GM18511 (cell line): ENCODE measurements at regions not wholly inside any gene's neighbourhood (a gene's known extent, or its start where the extent isn't known, plus 50 kb on each side); places are given as distances from the start of the nearest gene placed in this dataset.
"Not testable (repeated sequence)": the region's sequence is repeated elsewhere in the genome, so short reads cannot be mapped to it uniquely, and the experiment has no call there.

ENCODE experiments used
- ATAC-seq: cut with Tn5 transposase; IDR thresholded peaks from one replicate; pipeline ENCODE4 v1.9.1; 2021; ENCODE audit warnings: mild to moderate bottlenecking, moderate library complexity; ENCODE audit not compliant: unreplicated experiment

DNA sequence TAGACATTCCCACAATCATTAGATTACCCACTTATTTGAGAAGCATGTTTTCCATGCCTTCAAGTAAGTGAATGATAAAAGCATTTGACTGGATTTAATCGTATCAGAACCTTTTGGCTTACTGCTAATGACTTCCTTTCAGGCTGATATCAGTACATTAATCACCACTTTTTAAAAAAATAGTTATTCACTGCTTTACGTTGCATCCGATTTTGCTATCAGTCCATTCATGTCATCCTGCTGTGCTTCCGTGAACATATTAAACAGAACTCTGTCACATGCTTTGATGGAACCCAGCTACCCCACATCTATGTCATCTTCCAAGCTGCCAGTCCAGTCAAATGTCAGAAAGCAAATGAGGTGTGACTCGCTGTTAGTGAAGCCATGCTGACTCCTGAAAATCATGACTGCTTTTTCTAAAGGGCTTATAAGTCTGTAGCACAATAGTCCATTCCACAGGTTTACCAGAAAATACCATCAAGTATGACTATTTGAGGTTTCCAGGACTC is 440.9 kb downstream of the IRS2 start:
- ATAC-seq: no peak

DNA sequence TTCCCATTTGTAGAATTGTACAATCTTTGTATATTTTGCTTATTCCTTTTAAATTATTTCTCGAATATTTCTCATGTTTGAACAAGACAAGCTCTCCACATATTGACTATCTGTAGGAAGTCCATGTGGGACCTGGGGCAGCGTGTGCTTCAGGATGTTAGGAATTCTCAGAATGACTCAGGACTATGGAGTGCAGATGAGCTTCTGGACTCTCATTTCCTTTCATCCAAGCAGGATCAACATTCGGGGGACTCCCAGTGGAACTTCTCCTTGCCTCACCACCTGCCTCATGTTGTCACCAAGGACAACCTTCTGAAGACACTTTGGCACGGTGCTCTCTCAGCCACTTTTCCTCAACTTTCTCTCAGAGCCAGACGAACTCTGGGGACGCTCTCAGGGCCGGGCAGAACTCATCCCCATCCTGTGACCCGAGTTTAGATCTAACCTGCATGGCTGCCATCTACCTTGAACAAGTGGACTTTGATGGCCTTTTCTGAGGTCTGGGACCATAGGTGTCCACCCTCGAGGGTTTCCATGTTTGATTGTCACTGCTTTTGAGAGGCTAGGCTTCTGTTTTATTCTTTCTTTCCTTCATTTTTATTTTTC is 441.7 kb downstream of the IRS2 start:
- no peak for ATAC-seq

DNA sequence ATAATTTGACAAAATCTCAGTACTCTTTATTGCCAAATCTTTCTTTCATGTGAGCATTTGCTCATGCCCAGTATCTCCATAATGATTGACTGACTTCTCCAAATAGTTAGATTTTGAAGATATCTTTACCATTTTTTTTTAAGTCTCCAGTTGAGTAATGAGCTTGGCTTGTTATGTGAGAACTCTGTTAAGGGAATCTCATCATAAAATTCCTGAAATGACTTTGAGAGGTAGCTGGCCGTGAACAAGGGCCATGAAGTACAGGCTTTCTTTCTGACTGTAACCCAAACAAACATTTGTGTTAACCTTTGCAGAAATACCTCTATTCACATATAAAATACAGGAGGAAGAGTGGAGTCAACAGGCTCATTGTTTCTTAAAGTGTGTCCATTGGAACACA is 449.7 kb downstream of the IRS2 start:
- ATAC-seq: no peak

DNA sequence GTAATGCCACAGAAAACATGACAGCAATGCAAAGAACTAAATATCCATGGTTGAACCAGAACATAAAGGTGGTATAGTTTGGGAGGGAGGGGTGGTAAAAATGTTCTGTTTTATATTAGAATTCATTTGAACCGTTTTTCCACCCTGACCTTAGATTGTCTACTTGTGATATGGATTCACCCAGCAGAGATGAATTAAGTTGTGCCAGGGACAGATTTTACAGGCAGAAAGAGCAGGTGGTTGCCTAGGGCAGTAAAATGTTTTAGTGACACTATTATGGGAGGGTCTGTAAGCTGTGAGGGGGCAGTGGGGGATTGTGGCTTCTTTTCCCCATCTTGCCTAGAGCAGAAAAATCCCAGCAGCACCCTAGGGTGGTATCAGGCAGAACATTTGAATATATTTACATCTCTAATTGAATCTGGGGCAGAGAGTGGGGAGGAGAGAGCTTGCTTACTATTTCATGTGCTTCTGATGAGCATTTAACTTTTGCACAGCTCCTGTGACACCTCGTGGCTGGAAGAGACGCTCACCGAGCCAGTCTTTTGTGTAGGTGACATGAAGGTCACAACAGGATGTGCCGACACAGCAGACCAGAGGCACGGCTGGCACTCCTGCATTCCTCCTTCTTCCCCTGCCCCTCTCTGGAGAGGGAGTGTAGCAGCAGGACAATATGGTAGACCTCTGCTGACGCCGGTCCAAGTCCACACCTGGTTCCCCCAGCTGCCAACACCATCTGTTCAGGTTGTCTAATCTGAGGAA is 452.3 kb downstream of the IRS2 start:
- no peak for ATAC-seq

DNA sequence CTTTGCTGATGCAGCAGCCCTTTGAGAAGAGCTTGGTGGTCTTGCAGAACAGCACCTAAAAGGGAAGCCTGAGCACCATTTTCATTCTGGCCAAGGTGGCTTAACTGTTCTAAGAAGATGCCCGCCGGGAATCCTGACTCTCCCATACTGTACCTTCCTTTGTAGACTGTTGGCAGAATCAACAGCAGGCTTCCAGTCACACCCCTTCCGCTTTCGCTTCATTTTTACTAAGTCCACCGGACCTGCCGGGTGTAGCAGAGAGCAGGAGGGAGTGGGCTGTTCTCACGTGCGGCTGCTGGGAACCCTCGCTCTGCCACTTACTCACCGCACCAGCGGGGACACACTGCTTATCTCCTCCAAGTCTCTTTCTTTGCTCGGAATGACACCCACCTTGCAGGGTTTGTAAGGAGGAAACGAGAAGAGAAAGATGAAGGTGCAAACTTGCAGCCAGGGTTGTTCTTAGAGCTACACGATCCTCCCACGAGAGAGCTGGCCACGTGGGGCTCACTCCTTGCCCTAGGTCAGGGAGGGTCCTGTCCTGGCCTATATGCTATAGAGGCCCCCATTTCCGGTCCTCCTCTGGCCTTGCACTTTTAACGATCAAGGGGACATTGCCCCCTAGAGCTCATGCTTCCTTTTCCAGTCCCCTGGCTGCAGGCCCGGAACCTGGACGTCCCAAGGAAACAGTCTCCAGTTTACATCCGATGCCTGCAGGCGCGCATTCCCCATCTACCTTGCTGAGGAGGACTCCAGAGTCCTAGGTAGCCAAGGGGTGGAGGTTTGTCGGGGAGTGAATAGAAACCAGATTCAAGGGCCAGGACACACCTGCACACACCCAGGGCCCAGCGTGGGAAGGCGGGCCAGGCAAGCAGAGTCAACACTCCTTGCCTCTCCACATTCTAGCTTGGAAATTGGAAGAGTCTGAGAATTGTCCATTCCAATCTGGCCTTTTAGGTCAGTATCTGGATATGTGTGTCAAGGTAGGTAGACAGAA is 453.6 kb downstream of the IRS2 start:
- no peak for ATAC-seq

DNA sequence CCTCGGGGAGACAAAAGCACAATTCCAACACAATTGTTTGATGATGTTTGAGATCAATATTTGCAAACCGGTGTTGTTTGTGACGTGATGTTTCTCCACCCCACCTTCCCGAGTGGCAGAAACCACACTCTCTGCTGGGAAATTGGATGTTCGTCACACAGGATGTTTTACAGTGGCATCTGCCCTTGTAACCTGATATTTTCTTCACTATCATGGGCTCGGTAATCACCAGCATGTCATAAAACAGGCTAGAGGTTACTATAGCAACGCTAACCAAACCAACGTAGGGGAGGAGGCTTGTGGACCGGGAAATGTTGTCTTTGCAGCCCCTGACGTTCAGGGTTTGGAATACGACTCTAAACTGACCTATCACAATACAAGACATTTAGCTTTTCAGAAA is 454.5 kb downstream of the IRS2 start:
- no peak for ATAC-seq

DNA sequence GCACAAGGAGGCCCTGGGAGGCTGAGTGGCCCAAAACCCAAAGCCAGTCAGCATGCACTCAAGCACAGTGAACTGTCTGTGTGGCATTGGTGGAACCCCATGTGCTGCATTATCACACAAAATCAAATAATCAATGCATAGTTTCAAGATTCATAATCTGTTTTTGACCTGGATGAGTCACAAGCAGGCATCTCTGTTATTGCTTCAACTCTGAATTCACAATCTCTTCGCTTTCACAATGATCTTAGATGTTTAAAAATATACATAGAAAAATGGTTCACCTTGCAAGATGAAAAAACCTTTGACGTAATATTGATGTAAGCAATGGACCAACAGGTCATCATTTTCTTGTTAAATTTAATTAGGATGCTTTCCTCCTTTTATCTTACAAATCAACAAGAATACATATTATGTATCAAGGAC is 455.4 kb downstream of the IRS2 start:
- ATAC-seq: no peak

DNA sequence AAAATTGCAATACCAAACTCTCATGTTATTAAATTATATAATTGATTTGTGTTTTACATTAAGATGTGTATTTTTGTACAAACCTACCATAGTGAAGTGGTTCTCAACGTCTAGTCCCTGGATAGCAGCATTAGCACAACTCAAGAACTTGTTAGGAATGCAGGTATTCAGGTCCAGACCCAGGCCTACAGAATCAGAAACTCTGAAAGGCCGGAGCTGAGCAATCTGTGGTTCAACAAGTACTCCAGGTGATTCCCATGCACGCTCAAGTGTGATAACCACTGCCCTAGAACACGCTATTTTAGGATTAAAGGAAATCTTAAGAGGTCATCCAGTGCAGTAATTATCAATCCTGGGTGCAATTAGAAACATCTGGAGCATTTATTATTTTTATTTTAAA is 456.3 kb downstream of the IRS2 start:
- no peak for ATAC-seq

DNA sequence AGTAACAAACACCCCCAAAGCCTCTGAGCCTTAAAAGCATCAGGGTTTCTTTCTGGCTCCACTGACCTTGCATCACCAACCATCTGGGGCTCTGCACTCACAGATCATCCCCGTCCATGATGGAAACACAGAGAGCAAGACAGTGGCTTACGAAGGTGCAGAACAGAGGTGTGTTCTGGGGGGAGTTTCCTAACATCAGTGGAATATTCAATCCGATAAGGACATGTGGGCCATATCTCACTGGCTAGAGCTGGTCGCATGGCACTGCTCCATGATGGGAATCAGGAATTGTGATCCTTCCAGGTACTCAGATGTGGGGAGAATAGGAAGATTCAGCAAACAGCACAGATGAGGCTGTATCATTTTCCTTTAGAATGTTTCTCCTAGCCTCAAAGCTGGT is 457.2 kb downstream of the IRS2 start:
- ATAC-seq: no peak

DNA sequence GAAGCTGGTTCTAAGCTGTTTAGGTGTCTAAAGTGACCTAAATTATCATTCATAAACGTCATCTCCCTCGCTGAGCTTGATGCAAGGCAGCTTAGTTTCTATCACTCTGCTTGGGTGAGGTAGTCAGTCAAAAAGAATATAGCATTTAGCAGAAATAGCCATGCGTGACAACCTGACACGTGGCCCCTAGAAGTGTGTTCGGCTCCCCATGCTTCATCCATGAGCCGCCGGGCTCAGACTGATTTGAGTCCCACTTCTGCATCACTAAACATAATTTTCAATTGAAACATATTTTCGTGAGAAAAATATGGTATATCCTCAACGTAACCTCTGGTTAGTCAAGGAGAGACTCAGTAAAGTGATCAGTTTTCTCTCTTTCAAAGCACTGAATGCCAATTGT is 459.8 kb downstream of the IRS2 start:
- ATAC-seq: no peak

DNA sequence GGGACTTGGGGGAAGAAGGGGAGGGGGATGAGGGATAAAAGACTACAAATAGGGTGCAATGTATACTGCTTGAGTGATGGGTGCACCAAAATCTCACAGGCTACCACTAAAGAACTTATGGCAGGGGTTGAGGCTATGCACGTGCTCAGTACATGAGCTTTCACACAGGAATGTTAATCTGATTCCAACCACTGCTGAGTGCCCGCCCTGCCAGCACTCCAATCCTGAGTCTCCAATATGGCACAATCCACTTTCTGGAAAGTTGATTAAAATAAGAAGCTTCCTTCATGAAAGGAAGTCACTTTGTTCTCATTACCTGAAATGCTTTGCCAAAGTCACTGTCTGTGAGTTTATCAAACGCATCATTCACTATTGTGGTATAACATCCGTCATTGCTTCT is 463.0 kb downstream of the IRS2 start:
- no peak for ATAC-seq

DNA sequence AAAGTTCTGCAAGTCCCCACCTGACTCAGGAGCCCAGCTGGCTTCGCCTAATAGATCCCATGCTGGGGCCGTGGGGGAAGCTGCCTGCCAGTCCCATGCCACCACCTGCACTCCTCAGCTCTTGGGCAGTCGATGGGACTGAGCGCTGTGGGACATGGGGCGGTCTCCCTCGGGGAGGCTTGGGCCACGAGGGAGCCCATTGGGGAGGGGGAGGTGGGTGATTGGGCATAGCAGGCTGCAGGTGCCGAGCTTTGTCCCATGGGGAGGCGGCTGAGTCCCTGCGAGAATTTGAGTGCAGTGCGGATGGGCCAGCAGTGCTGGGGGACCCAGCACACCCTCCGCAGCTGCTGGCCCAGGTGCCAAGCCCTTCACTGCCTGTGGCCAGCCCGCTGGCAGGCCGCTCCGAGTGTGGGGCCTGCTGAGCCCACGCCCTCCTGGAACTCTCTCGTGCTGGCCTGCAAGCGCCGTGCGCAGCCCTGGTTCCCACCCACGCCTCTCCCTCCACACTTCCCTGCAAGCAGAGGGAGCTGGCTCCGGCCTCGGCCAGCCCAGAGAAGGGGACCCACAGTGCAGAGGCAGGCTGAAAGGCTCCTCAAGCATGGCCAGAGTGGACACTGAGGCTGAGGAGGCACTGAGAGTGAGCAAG is 467.3 kb downstream of the IRS2 start:
- no peak for ATAC-seq

DNA sequence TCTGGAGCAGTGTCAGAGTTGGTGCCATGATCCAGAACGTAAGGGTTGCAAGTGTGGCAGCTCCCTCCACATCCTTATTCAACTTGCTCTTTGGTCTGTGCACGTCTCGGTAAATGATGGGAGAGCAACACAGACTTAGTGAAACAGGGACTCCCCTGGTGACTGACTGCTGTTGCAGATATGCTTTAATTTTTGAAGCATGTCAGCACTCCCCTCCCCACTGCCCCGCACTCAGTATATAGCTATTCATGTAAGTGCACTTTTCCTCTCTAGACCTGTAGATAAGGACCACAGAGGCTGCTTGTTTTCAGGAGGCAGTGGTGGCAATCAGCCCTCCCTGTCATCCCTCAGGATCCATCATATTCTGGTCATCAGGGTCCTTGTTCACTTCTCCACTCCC is 470.9 kb downstream of the IRS2 start:
- no peak for ATAC-seq

DNA sequence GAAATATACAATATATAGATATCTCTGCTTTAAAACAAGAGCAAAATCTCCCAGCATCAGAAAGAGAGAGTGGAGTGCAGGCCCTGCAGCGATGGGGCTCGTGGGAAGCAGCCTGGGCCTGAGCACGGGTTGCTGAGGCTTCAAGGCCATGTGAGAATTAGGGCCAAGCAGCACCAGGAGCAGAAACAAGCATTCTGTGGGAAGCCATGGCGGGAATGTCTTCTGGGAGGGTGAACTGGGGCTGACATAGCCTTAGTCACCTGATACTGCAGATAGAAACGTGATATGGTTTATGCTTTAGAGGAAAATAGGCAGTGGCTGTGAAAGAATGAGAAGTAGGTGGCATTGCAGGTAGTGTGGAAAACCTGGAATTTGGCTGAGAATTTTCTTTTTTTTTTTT is 472.3 kb downstream of the IRS2 start:
- no peak for ATAC-seq

DNA sequence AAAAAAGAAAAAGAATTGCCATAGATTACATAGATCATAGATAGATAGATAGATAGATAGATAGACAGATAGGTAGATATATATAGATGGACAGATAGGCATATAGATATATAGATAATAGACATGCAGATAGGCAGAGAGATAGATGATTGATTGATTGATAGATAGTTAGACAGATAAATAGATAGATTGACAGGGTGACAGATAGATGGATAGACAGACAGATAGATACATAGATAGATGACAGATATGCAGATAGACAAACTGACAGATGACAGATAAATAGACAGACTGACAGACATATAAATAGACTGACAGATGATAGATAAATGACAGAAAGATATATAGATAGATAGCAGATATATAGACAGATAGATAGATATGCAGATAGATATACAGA is 474.0 kb downstream of the IRS2 start:
- ATAC-seq: no peak

DNA sequence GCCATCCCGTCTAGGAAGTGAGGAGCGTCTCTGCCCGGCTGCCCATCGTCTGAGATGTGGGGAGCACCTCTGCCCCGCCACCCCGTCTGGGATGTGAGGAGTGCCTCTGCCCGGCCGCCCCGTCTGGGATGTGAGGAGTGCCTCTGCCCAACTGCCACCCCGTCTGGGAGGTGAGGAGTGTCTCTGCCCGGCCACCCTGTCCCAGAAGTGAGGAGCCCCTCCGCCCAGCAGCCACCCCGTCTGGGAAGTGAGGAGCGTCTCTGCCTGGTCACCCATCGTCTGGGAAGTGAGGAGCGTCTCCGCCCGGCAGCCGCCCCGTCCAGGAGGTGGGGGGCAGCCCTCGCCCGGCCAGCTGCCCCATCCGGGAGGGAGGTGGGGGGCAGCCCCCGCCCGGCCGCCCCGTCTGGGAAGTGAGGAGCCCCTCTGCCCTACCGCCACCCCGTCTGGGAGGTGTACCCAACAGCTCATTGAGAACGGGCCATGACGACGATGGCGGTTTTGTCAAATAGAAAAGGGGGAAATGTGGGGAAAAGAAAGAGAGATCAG is 474.9 kb downstream of the IRS2 start:
- ATAC-seq: not testable (repeated sequence)

DNA sequence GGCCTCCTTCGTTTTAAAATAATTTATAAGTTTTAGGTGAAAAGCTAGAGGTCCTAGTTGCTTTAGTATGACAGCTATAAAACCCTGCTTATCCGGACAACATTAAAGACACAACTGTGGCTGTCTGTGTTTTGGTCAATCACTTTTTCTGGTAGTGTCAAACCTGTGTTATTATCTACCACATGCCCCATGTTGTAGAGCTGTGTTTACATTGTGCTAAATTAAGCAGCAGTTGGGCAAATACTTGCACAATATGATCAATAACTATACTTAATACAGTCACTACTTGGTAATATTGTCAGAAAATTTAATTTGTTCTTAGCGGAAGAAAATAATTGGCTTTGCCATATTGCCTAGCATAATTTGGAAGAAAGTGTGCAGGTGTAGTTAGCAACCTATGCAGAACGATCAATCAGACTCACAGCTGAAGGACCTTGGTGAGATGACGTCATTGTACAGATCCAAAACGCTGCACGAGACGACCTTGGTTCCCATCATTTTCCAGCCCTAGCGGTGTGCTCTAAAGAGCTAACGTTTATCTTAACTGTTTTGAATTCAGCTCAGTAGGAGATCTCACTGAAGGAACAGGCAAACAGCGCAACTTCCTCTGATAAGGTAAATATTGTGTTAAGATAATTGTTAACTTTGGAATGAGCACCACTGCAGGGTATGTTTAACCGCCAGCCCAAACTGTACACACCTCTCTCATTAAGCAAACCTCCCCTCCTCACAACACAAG is 476.6 kb downstream of the IRS2 start:
- ATAC-seq: no peak

DNA sequence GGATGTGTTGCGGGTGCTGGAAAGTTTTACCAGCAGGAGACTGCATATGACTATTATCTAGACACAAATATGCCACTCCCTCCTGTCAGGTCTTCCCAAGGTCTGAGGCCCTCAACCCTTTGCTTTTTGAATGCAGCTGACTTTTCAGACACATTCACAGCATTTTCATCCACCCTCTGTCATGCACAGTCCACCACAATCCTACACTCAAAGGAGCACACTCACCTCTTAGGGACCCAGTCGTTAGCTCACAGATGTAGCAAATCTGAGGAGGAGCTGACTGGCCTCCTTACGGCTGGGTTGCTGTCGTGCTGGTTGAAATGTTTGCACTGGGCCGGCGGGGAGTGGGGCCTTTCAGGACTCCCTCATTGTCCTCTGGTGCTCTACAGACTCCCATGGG is 479.4 kb downstream of the IRS2 start:
- ATAC-seq: no peak

DNA sequence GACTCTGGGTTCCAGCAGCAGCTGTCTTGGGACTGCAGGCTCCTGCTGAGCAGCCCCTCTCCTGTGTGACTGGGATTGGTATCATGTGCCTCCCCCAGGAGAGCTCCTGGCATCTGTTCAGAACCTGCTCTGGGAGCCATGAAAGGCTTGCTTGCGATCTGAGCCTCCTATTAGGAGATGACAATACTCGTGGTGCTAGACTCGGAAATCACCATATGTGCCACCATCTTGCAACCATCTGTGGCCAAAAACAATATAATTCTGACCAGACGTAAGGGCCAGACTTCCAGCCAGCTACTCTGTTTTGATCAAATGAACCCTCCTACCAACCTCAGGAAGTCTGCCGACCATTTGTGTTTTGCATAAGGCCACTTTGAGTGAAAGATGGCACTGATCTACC is 484.7 kb downstream of the IRS2 start:
- no peak for ATAC-seq

DNA sequence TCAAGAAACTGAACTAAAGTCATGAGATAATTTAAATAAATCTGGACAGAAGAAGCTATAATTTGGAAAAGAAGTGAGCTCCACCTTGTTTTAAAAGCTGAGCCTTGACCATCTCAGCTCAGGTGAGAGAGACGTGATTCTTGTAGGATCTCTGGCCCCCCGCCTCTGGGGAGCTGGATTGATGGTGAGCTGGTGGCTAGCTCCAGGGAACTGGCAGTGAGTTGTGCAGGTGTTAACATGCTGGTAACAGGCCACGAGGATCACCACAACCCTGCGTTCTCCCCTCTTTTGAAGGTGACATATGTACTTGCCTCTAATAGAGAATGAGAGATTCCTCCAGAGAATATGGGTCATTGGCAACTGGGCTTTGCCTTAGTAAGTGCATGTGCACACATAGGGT is 485.1 kb downstream of the IRS2 start:
- ATAC-seq: no peak
